Right lobe of liver (tissue), 4 donors: ENCODE measurements at regions not wholly inside any gene's neighbourhood (a gene's known extent, or its start where the extent isn't known, plus 50 kb on each side); places are given as distances from the start of the nearest gene placed in this dataset.

ENCODE experiments used
- POLR2A ChIP-seq: fragments of 450-650 bp; IDR thresholded peaks from one replicate; pipeline ENCODE4 v1.6.1; 2017; ENCODE audit warnings: antibody characterized with exemption, mild to moderate bottlenecking
- TF ChIP-seq, protein P1 (sequence below), 4 donors: fragments of 200-600 bp in 3 of 4; fragments of 450-650 bp in 1 of 4; IDR thresholded peaks; one replicate each; pipeline versions ENCODE4 v1.5.1 to v1.8.0; 2016 to 2022; ENCODE audit warnings: antibody characterized with exemption in 4 of 4, mild to moderate bottlenecking in 2 of 4
- donor health status: DM: no; HTN: no; CAD: no.
- donor health status: DM: no; HTN: no; CAD: no.
- donor health status: DM: no; HTN: yes; CAD: no.

DNA sequence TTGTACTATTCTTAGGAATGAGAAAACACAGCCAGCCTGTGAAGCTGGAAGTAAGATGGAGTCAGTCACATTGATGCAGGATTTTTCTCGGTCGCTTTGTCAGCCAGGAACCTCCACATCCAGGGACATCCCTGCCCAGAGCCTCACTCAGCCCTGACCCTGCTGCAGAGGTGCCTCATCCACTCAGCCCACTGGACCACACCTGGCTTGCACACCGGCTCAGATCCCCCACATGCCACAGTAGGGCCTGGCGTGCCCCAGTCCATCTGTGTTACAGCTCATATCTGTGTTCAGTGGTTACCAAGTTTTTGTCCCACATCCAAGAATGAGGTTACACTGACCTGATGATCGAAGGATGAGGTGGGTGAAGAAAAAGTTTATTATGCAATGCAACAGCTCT is 1315.4 kb downstream of the SLITRK1 start:
- no peak for TF ChIP-seq POLR2A
- TF ChIP-seq, protein P1, sequence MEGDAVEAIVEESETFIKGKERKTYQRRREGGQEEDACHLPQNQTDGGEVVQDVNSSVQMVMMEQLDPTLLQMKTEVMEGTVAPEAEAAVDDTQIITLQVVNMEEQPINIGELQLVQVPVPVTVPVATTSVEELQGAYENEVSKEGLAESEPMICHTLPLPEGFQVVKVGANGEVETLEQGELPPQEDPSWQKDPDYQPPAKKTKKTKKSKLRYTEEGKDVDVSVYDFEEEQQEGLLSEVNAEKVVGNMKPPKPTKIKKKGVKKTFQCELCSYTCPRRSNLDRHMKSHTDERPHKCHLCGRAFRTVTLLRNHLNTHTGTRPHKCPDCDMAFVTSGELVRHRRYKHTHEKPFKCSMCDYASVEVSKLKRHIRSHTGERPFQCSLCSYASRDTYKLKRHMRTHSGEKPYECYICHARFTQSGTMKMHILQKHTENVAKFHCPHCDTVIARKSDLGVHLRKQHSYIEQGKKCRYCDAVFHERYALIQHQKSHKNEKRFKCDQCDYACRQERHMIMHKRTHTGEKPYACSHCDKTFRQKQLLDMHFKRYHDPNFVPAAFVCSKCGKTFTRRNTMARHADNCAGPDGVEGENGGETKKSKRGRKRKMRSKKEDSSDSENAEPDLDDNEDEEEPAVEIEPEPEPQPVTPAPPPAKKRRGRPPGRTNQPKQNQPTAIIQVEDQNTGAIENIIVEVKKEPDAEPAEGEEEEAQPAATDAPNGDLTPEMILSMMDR (IDR thresholded peaks at IDR 0.05): no peak
